HCT116 (cell line): ENCODE measurements at regions not wholly inside any gene's neighbourhood (a gene's known extent, or its start where the extent isn't known, plus 50 kb on each side); places are given as distances from the start of the nearest gene placed in this dataset.

Source experiments
- ATAC-seq: fragments of 200-7000 bp; cut with Tn5 transposase; 2 replicates; pipeline ENCODE4 v1.9.1; 2020; ENCODE audit warnings: mild to moderate bottlenecking, moderate library complexity
- BruUV-seq: library from RNA; stranded (reverse); fragments of 400-500 nt; replicated peaks from 2 replicates; lab custom pipeline; 2021; lab: Mats Ljungman, UMichigan
- CTCF ChIA-PET: fragments of 300-600 bp; sonication (Branson Sonifier 250); formaldehyde crosslinking; loops from one replicate; lab custom pipeline; 2021; ENCODE audit warnings: antibody characterized with exemption; lab: Charles Lee
- POLR2A ChIA-PET: fragments of 300-600, 350-600 bp; sonication (Branson Sonifier 250); formaldehyde crosslinking; loops from one replicate; lab custom pipeline; 2021; ENCODE audit warnings: antibody characterized with exemption; lab: Charles Lee
- RAD21 ChIA-PET, 2 experiments: fragments of 300-600 bp; sonication (Branson Sonifier 250); formaldehyde crosslinking; loops; one replicate each; lab custom pipeline; 2023; ENCODE audit warnings: low total read pairs in 2 of 2; ENCODE audit not compliant: uncharacterized antibody in 2 of 2, unreplicated experiment in 2 of 2, low non-redundant PET in 1 of 2; lab: Charles Lee
- DNase-seq: peaks from one replicate; pipeline ENCODE4 v3.0.0-alpha.2; 2010; ENCODE audit warnings: low read depth, low spot score
- H2AFZ ChIP-seq: fragments of 200-600 bp; shearing (Covaris generic), sonication (generic); 2 replicates; pipeline ENCODE4 v1.6.1; 2017; ENCODE audit warnings: low read depth, mixed run types, mixed read lengths, antibody characterized with exemption, low read length; ENCODE audit not compliant: poor library complexity, severe bottlenecking
- H3K27ac ChIP-seq: 2 replicates; pipeline ENCODE4 v1.5.1; 2012; ENCODE audit warnings: low read depth, low read length
- H3K27me3 ChIP-seq: fragments of 200-600 bp; sonication (generic); 2 replicates; pipeline ENCODE4 v1.6.1; 2016; ENCODE audit warnings: mixed run types, low read length, mixed read lengths; ENCODE audit not compliant: insufficient read depth
- H3K36me3 ChIP-seq, 2 experiments: fragments of 200-500 bp in 1 of 2; fragments of 200-600 bp in 1 of 2; sonication (Bioruptor generic) in 1 of 2; sonication (generic) in 1 of 2; 2 replicates each; pipeline versions ENCODE4 v1.5.1 to v1.6.1; 2014 to 2016; ENCODE audit warnings: low read length in 2 of 2, inconsistent platforms in 1 of 2, mixed read lengths in 1 of 2, mixed run types in 1 of 2; ENCODE audit not compliant: insufficient read depth in 2 of 2, control insufficient read depth in 1 of 2
- H3K4me1 ChIP-seq, 2 experiments: fragments of 200-600 bp in 1 of 2; sonication (generic) in 1 of 2; 2 replicates each; pipeline versions ENCODE4 v1.5.1 to v1.6.1; 2012 to 2017; ENCODE audit warnings: low read length in 2 of 2, inconsistent platforms in 1 of 2, mild to moderate bottlenecking in 1 of 2, mixed read lengths in 1 of 2, mixed run types in 1 of 2, moderate library complexity in 1 of 2; ENCODE audit not compliant: insufficient read depth in 2 of 2, control insufficient read depth in 1 of 2
- H3K4me2 ChIP-seq: fragments of 200-600 bp; sonication (generic); 2 replicates; pipeline ENCODE4 v1.6.1; 2017; ENCODE audit warnings: mixed run types, low read length, mixed read lengths
- H3K4me3 ChIP-seq, 2 experiments: fragments of 200-600 bp in 1 of 2; sonication (generic) in 1 of 2; replicated peaks in 1 of 2; 2 replicates each; pipeline ENCODE4 v1.5.1; 2011 to 2016; ENCODE audit warnings: low read length in 2 of 2, control low read depth in 1 of 2, low read depth in 1 of 2, mild to moderate bottlenecking in 1 of 2, mixed read lengths in 1 of 2, mixed run types in 1 of 2
- H3K79me2 ChIP-seq: fragments of 200-600 bp; sonication (generic); 2 replicates; pipeline ENCODE4 v1.6.1; 2017; ENCODE audit warnings: mild to moderate bottlenecking, mixed run types, low read length, moderate library complexity, mixed read lengths; ENCODE audit not compliant: insufficient read depth
- H3K9ac ChIP-seq: fragments of 200-600 bp; sonication (generic); 2 replicates; pipeline ENCODE4 v1.6.1; 2016; ENCODE audit warnings: low read length, mixed read lengths
- H3K9me2 ChIP-seq: fragments of 200-600 bp; sonication (generic), shearing (Covaris generic); 2 replicates; pipeline ENCODE4 v1.6.1; 2017; ENCODE audit warnings: mixed run types, mild to moderate bottlenecking, moderate library complexity; ENCODE audit not compliant: insufficient read depth
- H3K9me3 ChIP-seq, 2 experiments: fragments of 200-500 bp in 1 of 2; fragments of 200-600 bp in 1 of 2; sonication (Bioruptor generic) in 1 of 2; sonication (generic) in 1 of 2; 2 replicates each; pipeline ENCODE4 v1.6.1; 2014 to 2017; ENCODE audit warnings: low read length in 2 of 2, mixed read lengths in 2 of 2, inconsistent platforms in 1 of 2, low read depth in 1 of 2, mild to moderate bottlenecking in 1 of 2, mixed run types in 1 of 2, moderate library complexity in 1 of 2; ENCODE audit not compliant: control insufficient read depth in 1 of 2, insufficient read depth in 1 of 2
- H4K20me1 ChIP-seq: fragments of 200-600 bp; sonication (generic), shearing (Covaris generic); 2 replicates; pipeline ENCODE4 v1.6.1; 2017; ENCODE audit warnings: mixed run types, mild to moderate bottlenecking, moderate library complexity; ENCODE audit not compliant: insufficient read depth
- CBX3 ChIP-seq: IDR thresholded peaks from 2 replicates; pipeline ENCODE4 v1.6.1; 2012; ENCODE audit warnings: low read depth
- JUND ChIP-seq: IDR thresholded peaks from 2 replicates; pipeline ENCODE4 v1.6.1; 2012
- RAD21 ChIP-seq: IDR thresholded peaks from 2 replicates; pipeline ENCODE4 v1.6.1; 2012; ENCODE audit warnings: low read depth, mild to moderate bottlenecking
- SIN3A ChIP-seq: IDR thresholded peaks from 2 replicates; pipeline ENCODE4 v1.6.1; 2012; ENCODE audit warnings: low read depth
- SRF ChIP-seq: IDR thresholded peaks from 2 replicates; pipeline ENCODE4 v1.6.1; 2012; ENCODE audit warnings: low read depth
- YY1 ChIP-seq: IDR thresholded peaks from 2 replicates; pipeline ENCODE4 v1.6.1; 2011; ENCODE audit warnings: low read length, low read depth, moderate library complexity, mild to moderate bottlenecking; ENCODE audit not compliant: insufficient replicate concordance; ENCODE audit errors: extremely low read depth
- ZFX ChIP-seq: fragments of 450-650 bp; IDR thresholded peaks from 2 replicates; pipeline ENCODE4 v1.6.1; 2017
- ZNF274 ChIP-seq: fragments of 200-500 bp; sonication (Bioruptor generic); IDR thresholded peaks from 2 replicates; pipeline ENCODE4 v1.6.1; 2014; ENCODE audit warnings: mild to moderate bottlenecking, low read depth, low read length, inconsistent platforms
- intact Hi-C: fragments of 100-400 bp; cut with micrococcal nuclease; formaldehyde crosslinking; loops from 2 replicates; pipeline ENCODE4 v1.10.0; 2022
- TF ChIP-seq, protein P1 (sequence below): IDR thresholded peaks from 2 replicates; pipeline ENCODE4 v1.6.1; 2011; ENCODE audit warnings: mild to moderate bottlenecking, low read length, moderate library complexity; ENCODE audit not compliant: insufficient replicate concordance; ENCODE audit errors: extremely low read depth
- TF ChIP-seq, protein P2 (sequence below), 3 experiments: fragments of 200-600 bp in 1 of 3; sonication (generic) in 1 of 3; IDR thresholded peaks in 2 of 3; conservative IDR thresholded peaks in 1 of 3; 2 replicates each; pipeline ENCODE4 v1.5.1; 2012 to 2017; ENCODE audit warnings: low read depth in 2 of 3, low read length in 2 of 3, antibody characterized with exemption in 1 of 3, borderline replicate concordance in 1 of 3, control low read depth in 1 of 3, mild to moderate bottlenecking in 1 of 3, mixed read lengths in 1 of 3, mixed run types in 1 of 3, moderate library complexity in 1 of 3; ENCODE audit not compliant: insufficient read depth in 1 of 3

DNA sequence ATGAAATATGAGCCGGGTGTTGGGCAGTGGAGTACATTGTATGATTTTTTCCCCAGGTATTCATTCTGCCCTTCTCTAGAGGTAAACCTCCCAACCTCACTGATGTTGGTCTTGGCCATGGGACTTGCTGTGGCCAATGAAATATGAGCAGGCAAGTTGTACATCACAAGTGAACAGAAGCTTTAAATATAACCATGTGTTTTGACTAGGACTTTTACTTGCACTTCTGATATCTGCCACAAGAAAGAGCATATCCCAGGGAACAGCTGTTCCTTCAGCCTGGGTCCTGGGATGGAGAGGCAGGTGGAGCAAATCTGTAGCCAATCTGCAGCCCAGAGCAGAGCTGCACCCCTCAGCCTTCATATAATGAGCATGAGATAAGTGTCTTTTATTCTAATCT lies 109.8 kb upstream of the PALS2 start:
- POLR2A ChIA-PET = interaction anchor here (1.0 kb wide), 2 partner anchors 8 to 26 kb away, joined by 3 read pairs; no protein-coding TSS in a partner anchor
- DNase-seq (no peak), ATAC-seq (0 out of 2 replicates have a peak, but pooled peaks have one; percentile 32)
- no peak overlapping the region for H3K4me2 ChIP-seq
- no peaks in the 10 kb centered on the region for H4K20me1 ChIP-seq
- H3K4me3 ChIP-seq = no peak overlapping the region
- no peaks in the 10 kb centered on the region for H3K79me2 ChIP-seq
- TF ChIP-seq SIN3A (no peak), SRF (no peak), YY1 (no peak), JUND (no peak), ZNF274 (no peak), RAD21 (no peak), CBX3 (no peak), ZFX (no peak)
- TF ChIP-seq, protein P1, sequence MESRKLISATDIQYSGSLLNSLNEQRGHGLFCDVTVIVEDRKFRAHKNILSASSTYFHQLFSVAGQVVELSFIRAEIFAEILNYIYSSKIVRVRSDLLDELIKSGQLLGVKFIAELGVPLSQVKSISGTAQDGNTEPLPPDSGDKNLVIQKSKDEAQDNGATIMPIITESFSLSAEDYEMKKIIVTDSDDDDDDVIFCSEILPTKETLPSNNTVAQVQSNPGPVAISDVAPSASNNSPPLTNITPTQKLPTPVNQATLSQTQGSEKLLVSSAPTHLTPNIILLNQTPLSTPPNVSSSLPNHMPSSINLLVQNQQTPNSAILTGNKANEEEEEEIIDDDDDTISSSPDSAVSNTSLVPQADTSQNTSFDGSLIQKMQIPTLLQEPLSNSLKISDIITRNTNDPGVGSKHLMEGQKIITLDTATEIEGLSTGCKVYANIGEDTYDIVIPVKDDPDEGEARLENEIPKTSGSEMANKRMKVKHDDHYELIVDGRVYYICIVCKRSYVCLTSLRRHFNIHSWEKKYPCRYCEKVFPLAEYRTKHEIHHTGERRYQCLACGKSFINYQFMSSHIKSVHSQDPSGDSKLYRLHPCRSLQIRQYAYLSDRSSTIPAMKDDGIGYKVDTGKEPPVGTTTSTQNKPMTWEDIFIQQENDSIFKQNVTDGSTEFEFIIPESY = no peak
- TF ChIP-seq, protein P2, sequence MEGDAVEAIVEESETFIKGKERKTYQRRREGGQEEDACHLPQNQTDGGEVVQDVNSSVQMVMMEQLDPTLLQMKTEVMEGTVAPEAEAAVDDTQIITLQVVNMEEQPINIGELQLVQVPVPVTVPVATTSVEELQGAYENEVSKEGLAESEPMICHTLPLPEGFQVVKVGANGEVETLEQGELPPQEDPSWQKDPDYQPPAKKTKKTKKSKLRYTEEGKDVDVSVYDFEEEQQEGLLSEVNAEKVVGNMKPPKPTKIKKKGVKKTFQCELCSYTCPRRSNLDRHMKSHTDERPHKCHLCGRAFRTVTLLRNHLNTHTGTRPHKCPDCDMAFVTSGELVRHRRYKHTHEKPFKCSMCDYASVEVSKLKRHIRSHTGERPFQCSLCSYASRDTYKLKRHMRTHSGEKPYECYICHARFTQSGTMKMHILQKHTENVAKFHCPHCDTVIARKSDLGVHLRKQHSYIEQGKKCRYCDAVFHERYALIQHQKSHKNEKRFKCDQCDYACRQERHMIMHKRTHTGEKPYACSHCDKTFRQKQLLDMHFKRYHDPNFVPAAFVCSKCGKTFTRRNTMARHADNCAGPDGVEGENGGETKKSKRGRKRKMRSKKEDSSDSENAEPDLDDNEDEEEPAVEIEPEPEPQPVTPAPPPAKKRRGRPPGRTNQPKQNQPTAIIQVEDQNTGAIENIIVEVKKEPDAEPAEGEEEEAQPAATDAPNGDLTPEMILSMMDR (IDR thresholded peaks at IDR 0.05 in 2 of 3, conservative IDR thresholded peaks at IDR 0.05 in 1 of 3; ENCODE audit: borderline replicate concordance in 1 of 3, insufficient read depth in 1 of 3, low read depth in 2 of 3, low read length in 2 of 3) = no peak
- H3K9me2 ChIP-seq = no peaks in the 10 kb centered on the region
- no peaks in the 10 kb centered on the region for H3K4me1 ChIP-seq
- intact Hi-C loops = no loop called here
- RAD21 ChIA-PET = no interaction called here
- CTCF ChIA-PET = no interaction called here
- no peak overlapping the region for H3K9ac ChIP-seq
- BruUV-seq = no TSS peak
- no peak overlapping the region for H2AFZ ChIP-seq
- peaks cover 21% of the 10 kb centered on the region; the same call in 1 of the 2 replicates for H3K27me3 ChIP-seq
- no peaks in the 10 kb centered on the region for H3K36me3 ChIP-seq
- no peaks in the 10 kb centered on the region for H3K9me3 ChIP-seq
- H3K27ac ChIP-seq = no peak overlapping the region
